ENCODE measurements at regions not wholly inside any gene's neighbourhood (a gene's known extent, or its start where the extent isn't known, plus 50 kb on each side); places are given as distances from the start of the nearest gene placed in this dataset.
"Not testable (repeated sequence)": the region's sequence is repeated elsewhere in the genome, so short reads cannot be mapped to it uniquely, and the experiment has no call there.

DNA sequence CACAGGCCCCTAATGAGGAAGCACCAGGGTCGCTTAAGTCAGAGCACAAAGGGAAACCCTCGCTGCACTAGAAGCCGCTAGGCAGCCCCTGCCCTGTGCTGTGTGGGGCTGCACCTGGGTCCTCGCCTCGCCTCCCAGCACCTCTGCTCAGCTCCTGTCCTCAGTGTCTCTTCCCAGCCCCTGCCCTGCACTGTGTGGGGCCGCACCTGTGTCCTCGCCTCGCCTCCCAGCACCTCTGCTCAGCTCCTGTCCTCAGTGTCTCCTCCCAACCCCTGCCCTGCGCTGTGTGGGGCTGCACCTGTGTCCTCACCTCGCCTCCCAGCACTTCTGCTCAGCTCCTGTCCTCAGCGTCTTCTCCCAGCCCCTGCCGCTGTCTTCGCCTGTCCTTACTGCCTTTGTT, 342.8 kb downstream of the EIPR1 start:
- no peak for DNase-seq

GRCh38 chr2:3034396-3034795, 343.2 kb downstream of the EIPR1 start:
- no peak for DNase-seq

- DNase-seq = no peak
Observed at GRCh38 chr2:3033315-3033714, 344.3 kb downstream of the EIPR1 start.

DNA sequence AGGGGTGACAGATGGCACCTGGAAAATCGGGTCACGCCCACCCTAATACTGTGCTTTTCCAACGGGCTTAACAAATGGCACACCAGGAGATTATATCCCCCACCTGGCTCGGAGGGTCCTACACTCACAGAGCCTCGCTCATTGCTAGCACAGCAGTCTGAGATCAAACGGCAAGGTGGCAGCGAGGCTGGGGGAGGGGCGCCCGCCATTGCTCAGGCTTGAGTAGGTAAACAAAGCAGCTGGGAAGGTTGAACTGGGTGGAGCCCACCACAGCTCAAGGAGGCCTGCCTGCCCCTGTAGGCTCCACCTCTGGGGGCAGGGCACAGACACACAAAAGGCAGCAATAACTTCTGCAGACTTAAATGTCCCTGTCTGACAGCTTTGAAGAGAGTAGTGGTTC, 346.8 kb downstream of the EIPR1 start:
- DNase-seq = not testable (repeated sequence)

DNA sequence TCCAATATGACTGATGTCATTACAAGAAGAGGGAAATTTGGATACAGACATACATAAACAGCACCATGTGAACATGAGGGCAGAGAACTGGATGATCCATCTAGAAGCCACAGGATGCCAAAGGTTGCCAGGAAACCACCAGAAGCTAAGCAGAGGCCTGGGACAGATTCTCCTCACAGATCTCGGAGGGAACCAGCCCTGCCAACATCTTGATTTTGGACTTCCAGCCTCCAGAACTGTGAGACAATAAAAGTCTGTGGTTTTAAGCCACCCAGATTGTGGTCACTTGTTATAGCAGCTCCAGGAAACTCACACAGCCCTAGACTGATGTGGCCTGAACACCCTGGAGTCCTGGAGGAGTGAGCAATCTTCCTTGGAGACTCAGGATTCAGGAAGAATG, 351.6 kb downstream of the EIPR1 start:
- DNase-seq = no peak

DNA sequence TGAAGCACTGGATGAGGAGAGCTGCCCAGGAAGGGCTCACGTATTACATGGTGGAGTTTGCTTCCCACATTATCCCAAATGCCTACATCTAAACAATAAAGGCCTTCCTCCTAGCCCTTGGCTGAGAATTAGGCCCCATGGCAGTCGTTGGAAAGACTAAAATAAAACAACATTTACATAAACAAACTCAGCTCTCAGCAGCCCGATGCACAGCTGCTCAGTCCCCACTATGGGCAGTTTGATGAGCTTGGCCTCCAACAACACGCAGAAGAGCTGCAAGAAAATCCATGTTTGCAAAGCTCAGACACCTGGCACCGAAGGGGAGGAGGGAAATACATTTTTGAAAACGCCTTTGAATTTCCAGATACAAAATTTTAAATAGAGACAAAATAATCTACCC, 352.4 kb downstream of the EIPR1 start:
- no peak for DNase-seq

GRCh38 chr2:3024401-3024935, 353.1 kb downstream of the EIPR1 start:
- DNase-seq = no peak

DNA sequence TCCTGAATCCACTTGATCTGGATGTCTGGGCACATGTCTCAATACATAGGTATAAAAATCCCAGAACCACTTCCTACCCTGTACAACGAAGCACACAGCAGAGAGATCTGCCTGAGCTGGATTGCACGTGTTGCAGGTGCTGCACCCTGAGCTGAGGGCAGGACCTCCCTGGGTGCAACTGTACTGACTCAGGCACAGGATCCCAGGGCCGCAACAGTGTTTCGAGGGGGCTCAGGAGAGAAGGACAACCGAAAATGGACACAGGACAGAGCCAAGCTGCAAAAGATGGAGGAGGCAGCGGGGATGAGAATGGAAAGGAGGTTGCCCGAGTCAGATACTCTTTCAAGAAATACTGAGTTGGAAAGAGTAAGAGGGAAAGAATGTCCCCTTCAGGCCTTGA, 354.1 kb downstream of the EIPR1 start:
- DNase-seq = no peak

- no peak for DNase-seq
Observed at GRCh38 chr2:3022841-3023372, 354.7 kb downstream of the EIPR1 start.

- DNase-seq = no peak
Observed at GRCh38 chr2:3021720-3022119, 355.9 kb downstream of the EIPR1 start.

- no peak for DNase-seq
Observed at GRCh38 chr2:3010001-3010400, 367.6 kb downstream of the EIPR1 start.

DNA sequence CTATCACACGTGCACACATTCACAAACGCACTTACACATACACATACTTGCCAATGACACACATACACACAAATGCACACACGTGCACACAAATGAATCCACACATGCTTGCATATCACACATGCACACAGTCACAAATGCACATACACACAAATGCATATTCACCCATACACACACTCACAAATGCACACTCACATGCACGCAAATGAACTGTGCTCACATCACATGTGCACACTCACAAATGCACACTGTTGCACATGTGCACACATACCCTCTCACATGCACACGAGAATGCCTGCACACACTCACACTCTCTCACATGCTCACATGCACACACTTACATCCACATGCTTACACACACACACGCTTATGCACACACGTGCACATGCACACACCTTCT, 368.1 kb downstream of the EIPR1 start:
- no peak for DNase-seq

DNA sequence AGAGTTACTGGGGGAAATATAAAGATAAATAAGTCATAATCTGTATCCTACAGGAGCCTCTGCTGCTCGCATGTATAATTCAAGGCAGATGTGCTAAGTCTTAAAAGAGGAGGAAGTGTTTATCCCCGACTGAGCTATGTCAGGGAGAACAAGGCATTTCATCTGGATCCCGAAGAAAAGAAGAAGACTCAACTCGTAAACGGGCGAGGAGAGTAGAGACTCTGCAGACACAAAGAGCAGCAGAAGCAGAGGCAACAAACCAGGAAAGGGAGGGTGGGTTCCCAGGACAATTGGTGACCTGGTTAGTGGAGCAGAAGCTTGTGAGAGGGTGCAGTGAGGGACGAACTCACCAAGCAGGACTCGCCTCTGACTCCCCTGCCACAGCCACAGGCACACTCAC, 368.6 kb downstream of the EIPR1 start:
- no peak for DNase-seq

- DNase-seq = no peak
Observed at GRCh38 chr2:3008561-3008960, 369.1 kb downstream of the EIPR1 start.

- no peak for DNase-seq
Observed at GRCh38 chr2:3007135-3007534, 370.5 kb downstream of the EIPR1 start.

- no peak for DNase-seq
Observed at GRCh38 chr2:3005859-3006501, 371.6 kb downstream of the EIPR1 start.

GRCh38 chr2:3001615-3002560, 375.7 kb downstream of the EIPR1 start:
- DNase-seq = no peak

DNA sequence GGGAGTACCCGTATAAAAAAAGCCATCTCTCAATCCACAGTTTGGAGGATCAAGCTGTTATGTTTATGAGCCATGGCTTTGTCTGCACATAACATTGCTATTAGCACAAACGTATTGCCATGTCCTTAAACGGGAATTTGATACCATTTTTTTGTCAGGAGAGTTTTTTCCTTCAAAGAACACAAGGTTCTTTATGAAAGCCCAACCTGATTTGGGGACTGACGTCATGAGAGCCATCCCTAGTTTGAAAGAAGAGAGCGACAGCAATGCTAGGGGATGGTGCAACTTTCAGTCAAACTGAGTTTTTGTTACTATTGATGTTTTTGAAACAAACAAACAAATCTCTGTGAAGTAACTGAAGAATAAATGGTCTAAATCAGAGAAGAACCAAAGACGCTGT, 376.6 kb downstream of the EIPR1 start:
- DNase-seq = no peak

- no peak for DNase-seq
Observed at GRCh38 chr2:3000125-3000524, 377.5 kb downstream of the EIPR1 start.

GRCh38 chr2:2998971-2999370, 378.6 kb downstream of the EIPR1 start:
- no peak for DNase-seq

- no peak for DNase-seq
Observed at GRCh38 chr2:2993172-2993692, 384.4 kb downstream of the EIPR1 start.

DNA sequence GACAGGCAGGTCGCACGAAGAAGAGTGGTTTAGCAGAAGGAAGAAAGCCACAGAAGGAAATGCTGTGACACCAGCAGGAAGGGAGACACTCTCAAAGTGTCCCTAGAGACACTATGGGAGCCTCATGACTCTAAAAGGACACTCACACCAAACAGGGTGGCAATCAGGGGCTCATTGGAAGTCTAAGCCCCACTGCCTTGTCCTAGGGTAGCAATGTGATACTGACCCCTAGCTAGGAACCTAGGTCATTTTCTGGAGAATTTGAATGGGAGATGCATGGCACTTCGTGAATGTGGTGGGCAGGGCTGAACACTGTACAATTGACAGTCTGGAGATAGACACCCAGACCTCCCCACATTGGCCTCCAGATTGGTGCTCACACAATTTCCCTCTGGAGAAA, 385.0 kb downstream of the EIPR1 start:
- DNase-seq = no peak

- DNase-seq = no peak
Observed at GRCh38 chr2:2985020-2985419, 392.6 kb downstream of the EIPR1 start.

GRCh38 chr2:2981000-2981399, 396.6 kb downstream of the EIPR1 start:
- DNase-seq = no peak
